ENCODE measurements at regions not wholly inside any gene's neighbourhood (a gene's known extent, or its start where the extent isn't known, plus 50 kb on each side); places are given as distances from the start of the nearest gene placed in this dataset.

GRCh38 chr2:19745318-19746136, 156.3 kb downstream of the TTC32 start:
- no peak for TF ChIP-seq EZH2 (IDR thresholded peaks at IDR 0.05; ENCODE audit: borderline replicate concordance, low read length)
- TF ChIP-seq CTCF (IDR thresholded peaks at IDR 0.05; ENCODE audit: low read length), result no peak

All from OCI-LY1 (cell line).